ENCODE measurements at regions not wholly inside any gene's neighbourhood (a gene's known extent, or its start where the extent isn't known, plus 50 kb on each side); places are given as distances from the start of the nearest gene placed in this dataset.
"Not testable (repeated sequence)": the region's sequence is repeated elsewhere in the genome, so short reads cannot be mapped to it uniquely, and the experiment has no call there.

DNA sequence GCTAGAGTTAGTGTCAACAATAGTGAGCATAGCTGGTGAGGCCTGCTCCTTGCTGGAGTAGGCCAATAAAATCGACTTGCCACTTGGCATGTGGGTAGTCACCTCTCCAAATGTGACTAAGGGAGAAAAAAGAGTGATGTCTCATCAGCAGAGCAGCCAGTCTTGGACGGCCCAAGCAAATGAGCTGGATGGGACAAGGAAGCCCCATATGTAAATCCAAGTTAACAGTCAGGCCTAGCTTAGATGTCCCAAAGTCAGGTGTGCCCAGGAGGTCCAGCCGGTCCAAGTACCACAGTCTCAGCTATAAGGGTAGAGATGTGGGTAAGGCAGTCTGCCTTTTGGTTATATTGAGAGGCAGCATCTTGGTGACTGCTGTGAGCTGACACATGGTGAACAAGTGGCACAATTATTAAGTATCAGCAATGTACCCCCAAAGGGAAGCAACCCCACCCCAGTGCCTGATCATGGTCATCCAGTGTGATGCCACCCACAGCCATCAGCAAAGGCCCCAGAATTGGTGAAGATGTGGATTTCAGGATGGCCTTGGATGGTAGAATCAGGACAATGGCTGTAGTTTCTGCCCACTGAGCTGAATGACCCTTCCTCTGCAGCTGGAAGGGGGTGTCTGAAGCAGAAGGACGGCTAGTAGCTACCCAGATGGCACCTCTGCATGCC is 83.4 kb downstream of the TNFRSF13B start:
- no peak for DNase-seq

DNA sequence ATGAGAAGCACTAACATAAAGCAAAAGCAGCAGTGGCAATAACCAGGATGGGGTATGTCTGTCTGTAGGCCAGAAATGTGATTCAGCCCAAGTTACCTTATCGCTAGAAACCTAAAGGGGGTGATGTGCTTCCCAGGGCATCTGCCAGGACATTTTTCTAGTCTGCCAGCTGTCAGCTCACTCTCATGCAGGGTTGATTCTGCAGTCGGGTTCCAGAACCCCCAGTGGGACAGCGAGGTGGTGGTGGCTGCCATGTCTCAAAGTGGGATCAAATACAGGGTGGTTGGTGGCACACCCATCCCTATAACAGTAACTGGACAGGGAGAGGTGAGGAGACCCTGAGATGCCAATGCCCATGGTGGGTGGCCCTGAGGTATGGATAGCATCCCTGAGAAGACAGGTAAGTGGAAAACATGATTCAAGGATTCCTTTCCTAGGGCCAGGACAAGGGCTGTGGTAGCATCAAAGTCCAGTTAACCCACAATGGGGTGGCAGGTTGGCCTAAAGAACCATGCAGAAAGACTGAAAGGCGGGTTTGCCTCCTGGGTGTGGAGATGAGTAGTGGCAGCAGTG is 84.3 kb downstream of the TNFRSF13B start:
- DNase-seq, result no peak

DNA sequence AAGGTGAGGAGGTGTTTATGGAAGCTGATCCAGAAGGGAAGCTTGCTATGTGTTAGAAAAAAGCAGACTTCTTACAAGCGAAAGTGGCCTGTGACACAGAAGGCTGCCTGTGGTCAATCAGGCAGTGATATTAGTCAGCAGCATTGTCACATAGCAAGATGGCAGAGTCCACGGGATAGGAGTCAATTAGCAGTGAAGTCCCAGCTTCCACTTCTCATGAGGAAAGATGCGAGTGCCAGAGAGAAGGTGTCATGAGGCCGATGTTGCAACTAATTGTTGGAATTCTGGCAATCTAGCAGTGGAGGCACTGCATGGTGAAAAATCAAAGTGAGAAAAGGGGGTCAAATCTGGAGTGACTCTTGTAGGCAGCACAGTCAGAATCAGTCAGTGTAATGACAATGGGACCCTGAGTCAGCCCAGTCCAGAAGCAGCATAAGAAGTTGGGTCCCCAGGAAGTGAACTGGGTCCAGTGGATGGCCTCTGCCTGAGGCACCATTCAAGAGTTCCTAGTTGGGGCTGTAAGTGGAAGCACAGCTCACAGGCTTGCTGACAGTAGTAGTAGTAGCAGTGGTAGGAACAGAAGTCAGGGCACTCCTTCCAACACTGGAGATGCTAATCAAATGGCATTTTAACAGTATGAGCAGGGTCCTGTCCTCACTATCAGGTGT is 85.1 kb downstream of the TNFRSF13B start:
- no peak for DNase-seq

DNA sequence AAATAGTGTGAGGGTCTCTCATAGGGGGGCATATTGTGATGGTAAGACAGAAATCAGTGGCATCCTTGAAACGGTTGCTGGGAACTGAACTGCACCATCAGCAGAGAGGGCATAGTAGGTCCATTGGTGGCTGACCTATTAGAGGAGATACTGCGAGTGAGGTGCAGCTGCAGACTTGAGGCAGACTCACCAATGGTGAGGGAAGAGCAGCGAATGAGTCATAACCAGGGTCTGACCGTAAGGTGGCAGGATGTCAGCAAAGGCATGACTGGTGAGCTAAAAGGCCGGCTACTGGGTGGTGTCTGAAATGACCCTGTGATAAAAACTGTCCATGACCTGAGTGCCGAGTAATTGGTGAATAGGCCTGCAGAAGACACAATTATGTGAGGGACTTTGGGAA is 86.7 kb downstream of the TNFRSF13B start:
- DNase-seq, result not testable (repeated sequence)

DNA sequence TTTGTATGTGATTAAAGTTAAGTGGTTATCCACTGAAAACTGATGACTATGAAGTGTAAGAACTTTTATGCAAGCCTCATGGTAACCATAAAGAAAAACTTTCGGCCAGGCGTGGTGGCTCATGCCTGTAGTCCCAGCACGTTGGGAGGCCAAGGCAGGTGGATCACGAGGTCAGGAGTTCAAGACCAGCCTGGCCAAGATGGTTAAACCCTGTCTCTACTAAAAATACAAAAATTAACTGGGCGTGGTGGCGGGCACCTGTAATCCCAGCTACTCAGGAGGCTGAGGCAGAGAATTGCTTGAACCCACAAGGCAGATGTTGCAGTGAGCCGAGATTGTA is 89.0 kb downstream of the TNFRSF13B start:
- not testable (repeated sequence) for DNase-seq

DNA sequence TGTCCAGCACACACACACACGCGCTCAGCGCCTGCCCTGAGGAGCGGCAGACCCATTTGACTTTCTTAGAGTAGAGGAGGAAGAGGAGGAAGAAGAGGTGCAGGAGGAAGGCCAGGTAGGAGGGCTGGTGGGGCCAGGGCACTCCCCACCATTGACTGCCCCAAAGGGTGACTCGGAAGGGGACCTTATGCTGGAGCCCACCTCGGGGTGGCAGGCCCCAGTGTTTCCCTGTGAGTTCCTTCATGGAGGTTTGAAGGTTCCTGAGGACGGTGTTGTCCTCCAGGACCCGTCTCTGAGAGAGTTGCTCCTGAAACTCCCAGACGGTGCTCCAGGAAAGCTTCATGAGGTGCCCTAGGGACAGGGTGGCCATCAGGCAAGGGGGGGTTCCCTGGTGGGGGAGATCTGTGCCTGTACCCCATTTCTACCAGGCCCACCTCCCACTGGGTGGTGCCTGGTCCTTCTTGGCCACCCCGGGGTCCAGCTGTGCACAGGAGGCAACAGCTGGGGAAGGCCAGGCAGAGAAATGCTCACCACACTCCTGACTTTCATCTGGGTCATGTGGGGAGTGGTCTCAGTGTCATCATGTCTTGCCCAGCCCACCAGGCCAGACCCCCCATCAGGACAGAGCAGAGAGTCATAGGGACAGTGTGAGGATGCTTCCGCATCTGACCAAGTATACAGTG is 89.5 kb downstream of the TNFRSF13B start:
- no peak for DNase-seq

DNA sequence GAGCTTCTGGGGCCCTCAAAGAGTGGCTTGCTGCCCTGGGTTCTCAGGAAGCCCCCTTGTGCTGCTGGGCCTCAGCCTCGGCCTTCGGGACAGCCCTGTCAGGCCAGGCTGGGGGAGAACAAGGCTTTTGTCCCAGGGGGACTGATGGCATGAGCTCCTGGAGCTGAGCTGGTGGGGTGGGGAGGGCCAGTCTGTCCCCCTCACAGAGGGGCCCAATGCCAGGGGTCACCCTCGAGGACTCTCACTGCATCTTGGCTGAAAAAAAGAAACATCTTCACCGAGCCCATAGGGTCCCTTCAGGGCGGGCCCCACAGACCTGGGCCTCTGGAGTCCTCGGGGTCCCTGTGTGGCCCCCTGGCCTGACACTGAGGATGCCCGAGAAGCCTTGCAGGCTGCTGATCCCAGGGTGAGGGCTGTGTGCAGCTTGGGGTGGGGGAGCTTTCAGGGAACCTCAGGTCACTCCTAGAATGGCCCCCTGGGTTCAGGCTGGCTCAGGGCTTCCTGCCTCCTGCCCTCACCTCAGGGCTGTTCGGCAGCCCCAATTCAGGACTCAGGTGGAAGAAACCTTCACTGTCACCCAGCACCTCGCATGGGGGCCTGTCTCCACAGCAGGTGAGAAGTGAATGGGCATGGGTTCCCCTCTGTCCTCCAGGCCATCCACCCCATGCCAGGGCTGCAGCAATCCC is 90.5 kb downstream of the TNFRSF13B start:
- no peak for DNase-seq

DNA sequence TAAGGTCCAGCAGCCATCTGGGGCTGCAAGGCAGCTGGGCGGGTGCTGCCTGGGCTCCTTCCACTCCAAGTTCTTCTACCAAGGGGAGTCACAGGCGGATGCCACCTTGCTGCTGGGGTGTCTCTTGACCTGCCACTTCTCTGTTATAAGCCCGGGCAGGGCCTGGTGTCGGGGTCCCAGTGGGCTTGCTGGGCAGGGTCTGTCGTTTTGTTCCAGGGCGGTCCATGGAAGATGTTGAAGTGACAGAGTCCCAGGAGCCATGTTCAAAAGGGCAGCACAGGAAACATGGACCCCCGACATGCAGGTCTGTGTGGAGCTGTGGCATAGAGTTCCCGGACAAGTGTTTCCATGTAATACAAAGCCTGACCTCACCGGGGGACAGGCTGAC is 91.1 kb downstream of the TNFRSF13B start:
- DNase-seq, result no peak

DNA sequence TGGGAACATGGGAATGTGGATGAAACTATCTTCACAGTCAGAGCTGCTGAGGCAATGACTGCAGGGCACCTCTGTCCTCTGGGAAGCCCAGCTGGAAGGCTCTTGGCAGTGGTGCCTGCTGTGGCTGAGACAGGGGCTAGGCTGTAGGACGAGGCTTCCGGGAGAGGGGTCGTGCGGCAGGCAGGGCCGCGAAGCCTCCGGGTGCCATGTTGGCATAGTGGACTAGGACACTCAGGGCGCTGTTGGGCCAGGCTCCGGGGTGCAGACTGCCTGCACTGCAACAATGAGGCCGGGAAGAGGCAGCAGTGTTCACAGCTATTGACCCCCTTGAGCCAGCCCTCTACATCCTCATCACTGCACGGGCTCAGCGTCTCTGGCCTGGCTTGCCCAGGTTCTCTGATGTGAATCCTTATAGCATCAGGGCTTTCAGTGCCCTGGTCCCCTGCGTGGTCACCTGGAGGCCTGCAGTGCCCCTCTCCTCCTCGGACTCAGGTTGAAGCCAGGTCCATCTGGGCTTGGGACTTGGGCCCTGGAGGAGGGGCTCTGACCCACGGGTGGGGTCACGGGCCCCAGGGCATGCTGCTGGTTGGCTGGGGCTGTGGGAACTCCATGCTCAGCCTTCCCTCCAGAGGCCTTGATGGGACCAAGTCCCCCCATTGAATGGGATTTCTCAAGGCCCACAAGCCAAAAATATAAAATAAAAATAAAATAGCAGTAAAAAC is 91.6 kb downstream of the TNFRSF13B start:
- no peak for DNase-seq

DNA sequence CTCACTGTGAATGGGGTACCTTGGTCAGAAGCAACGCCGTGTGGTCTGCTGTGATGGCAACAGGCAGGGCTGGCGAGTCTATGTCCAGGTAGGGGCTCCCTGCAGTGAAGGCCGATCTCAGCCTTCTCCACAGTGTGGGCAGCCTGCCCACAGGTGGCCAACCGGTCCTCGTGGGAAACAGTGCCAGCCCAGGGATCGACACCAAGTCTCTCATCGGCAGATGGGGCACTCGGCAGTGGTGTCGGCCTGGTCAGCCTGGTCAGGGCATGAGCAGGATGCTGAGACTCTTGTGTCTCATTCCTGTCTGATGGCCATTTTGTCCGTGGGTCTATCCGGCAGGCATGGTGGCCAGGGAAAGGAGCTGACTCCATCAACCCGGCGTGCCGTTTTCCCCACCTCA is 92.2 kb downstream of the TNFRSF13B start:
- DNase-seq, result no peak

DNA sequence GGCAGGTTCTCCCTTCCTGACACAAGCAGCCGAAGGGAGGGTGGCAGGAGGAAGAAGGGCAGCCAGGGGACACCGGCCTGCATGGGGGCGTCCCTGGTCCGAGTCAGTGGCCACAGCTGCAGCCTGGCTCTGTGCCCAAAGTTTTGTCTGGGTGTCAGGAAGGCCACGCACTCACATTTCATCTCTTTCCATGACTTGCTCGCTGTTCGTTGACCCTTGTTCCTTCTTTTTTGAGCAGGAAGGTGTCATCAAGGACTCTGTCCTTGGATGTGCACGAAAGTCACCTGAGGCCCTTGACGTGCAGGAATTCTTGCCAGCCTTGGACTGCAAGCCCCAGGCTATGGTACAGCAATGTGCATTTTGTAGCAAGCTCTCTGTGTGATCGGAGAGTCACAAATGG is 93.3 kb downstream of the TNFRSF13B start:
- no peak for DNase-seq

DNA sequence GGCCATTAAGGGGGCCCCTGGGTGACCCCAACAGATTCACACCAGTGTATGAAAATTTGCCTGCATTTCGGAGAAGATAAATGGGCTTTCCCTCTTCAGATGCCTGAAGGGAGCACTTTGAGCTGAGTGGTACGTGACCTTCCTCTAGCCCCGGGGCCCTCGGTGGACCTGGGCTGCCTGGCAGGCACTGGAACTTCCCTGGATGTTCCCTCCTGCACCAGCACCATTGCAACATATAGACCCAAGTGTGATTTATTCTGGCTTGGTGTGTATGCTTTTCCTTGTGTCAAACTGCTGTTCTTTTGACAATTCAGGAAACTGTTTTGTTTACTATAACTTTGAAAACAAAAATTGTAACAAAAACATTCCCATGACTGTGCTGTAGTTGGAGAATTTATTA is 93.8 kb downstream of the TNFRSF13B start:
- no peak for DNase-seq

DNA sequence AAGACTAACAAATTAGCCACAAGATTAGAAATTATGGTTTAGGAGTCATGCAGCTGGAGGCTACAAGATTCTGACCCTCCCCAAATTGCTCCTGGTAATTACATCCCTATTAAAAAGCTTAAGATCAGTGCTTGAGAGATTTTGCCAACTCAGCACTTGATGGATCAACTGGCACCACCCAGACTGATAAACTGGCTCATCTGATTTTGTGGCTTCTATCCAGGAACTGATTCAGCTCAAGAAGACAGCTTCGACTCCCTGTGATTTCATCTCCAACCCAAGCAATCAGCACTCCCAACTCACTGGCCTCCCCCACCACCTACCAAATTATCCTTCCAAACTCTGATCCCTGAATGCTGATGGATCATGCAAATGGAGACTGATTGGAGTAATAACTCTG is 94.8 kb downstream of the TNFRSF13B start:
- DNase-seq, result no peak

DNA sequence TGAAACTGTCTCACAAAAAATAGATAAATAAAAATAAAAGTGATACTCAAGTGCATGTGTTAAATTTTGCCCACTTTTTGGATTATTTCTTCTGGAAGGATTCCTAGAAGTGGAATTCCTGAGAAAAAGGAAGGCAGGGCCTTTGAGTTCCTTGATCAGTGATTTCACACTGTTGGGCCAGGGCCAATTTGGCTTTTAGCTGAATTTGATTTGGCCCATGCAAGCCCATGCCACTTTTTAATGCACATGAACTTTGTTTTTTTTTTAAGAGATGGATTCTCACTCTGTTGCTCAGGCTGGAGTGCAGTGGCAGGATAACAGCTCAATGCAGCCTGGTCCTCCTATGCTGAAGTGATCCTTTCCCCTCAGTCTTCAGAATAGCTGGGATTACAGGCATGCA is 96.3 kb downstream of the TNFRSF13B start:
- DNase-seq, result no peak

DNA sequence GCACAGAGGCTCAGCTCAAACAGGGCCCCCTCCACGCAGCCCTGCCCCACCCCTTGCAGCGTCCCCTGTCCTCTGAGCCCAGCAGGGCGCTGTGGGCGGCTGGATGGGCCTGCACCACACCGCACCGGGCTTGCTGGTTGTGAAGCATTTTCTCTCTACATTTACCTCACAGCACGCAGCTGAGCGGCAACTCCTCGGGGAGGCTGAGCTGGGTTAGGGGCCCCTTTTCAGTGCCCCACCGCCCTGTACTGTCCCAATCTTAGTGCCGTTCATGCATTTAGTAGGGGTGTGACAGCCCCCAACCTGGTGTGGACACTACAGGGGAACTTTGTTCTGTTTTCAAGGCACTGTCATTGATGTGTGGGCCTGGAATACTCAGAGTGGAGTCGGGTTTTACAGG is 97.7 kb downstream of the TNFRSF13B start:
- DNase-seq, result peak; percentile 20

DNA sequence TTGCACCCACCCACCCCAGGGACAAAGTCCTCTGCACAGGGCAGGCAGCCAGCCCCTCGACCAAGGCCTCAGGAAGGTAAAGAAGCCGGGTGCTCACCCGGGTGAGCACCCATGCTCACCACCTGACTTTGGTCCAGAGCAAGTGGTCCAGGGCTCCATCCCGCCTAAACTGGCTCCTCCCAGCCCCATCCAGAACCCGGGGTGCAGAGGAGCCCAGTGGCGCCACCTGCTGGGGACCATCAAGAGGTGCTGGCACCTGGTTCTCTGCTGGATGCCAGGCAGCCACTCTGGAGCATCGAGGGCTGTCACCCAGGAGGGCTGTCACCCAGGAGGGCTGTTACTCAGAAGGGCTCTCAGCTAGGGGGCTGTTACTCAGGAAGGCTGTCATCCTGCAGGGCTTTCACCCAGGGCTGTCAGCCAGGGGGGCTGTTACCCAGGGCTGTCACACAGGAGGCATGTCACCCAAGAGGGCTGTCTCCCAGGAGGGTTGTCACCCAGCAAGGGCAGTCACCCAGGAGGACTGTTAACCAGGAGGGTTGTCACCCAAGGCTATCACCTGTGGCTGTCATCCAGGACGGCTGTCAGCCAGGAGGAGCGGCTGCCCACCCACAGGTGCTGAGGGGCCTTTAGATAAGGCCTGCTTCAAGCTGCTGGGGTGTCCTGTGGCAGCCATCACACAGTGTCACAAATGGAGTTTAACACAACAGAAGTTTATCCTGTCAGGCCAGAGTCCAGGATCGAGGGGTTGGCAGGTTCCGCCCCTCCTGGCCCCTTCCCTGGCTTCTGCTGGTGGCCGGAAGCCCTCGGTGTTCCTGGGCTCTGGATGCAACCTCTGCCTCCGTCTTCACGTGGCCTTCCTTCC is 98.5 kb downstream of the TNFRSF13B start:
- DNase-seq, result peak; percentile 86

DNA sequence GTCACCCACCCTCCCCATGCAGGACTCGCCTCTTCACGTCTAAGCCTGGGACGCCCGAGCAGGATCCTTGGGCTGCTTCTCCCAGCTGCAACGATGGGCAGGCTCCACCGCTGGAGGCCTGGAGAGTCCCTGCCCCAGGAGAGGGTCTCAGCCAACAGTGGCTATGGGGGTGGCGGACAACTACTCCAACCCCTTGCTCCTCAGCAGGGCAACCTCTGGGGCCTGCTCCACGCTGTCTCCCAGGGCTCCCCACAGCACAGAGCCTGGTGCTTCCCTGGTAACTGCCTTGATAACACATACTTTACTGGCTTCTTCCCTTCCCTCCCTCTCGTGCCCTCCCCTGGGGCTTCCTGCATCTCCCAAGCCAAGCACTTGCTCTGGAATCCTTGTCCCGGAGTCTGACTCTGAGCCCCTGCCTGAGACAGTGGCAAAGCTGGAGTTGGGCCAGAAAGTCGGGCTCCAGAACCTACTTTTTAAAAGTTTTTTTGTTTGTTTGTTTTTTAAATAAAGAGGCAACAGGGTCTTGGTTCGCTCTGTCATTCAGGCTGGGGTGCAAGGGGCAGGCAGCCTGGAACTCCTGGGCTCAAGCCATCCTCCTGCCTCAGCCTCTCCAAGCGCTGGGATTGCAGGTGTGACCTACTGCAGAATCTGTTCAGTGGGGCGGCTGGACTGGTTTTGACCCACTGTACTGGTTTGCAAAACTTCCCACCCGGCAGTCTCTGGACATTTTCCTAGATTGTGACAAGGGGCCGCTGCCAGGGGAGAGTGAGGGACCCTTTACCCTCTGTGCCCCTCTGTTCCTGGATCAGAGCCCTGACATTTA is 99.4 kb downstream of the TNFRSF13B start:
- peak; percentile 38 for DNase-seq

DNA sequence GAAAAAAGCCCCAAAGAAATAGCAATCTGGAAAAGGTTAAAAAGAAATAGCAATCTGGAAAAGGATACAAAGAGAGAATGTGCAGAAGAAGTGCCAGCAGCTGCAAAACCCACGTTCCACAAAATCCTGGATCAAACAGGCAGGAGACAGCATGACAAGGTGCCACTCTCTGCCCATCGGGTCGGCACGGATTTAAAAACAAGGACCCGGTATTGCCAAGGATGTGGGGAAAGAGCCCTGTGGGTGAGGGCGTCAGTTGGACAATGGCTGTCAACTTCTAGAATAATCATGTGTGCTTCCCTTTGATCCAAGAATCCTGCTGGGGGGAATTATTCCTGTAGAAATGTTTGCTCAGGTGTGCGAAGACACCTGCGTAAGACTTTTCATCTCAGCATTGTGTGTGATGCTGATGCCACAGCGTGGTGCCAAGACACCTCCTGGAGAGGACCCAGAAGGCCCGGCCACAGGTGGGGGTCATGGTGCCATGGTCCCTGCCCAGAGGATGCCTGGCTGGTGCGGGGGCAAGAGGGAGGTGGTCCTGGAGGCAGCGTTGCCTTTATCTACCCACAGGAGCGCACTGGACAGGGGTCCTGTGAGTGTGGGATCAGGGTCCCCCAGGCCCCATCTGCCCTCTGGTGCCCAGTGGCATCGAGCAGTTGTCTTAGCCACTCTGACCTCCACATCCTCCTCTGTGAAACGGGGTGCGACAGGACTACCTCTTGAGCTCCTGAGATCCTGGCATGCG is 100.3 kb downstream of the TNFRSF13B start:
- peak; percentile 46 for DNase-seq

DNA sequence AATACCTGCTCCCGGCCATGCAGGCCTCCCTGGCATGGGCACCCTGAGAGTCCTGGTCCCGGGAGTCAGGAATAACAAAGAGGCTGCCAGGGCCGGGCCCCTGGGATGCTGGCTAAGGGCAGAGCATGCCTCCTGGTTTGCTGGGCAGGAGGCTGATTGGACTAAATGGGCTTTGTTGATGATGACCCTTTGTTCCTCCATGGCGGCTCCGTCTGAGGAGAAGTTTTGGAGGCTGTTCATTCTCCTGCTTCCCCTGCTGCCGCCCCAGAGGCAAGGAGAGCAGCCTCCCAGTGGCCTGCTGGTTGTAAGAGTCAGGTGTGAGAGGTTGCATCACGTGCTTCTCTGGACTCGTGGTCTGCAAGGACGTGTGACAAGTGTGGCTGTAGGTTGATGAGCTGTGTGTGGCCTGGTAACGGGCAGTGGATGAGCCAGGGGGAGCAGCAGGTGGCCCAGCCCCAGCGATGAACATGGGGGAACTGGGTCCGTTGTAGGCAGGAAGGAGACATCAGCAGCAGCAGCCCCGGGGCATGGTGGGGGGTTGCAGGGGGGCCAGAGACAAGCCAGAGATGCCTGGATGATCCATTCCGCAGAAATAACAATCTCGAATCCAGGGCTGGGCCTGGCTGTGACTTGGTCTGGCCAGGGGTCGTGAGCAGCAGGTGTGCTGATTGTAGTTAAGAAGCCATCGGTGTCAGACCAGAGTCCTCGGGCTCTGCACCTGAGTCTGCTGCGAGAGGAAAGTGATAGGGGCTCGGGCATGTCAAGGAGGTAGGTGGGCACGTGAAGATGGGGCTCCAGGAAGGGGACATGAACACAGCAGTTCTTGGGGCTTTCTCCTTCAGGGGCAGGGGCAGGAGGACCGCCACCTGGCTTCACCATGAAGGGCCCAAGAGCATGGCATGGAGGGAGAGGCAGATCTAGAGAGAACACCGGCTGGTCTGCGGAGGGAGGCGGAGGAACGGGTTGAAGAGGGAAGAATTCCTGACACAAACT is 101.4 kb downstream of the TNFRSF13B start:
- peak; percentile 32 for DNase-seq
